ENCODE measurements at regions not wholly inside any gene's neighbourhood (a gene's known extent, or its start where the extent isn't known, plus 50 kb on each side); places are given as distances from the start of the nearest gene placed in this dataset.

DNA sequence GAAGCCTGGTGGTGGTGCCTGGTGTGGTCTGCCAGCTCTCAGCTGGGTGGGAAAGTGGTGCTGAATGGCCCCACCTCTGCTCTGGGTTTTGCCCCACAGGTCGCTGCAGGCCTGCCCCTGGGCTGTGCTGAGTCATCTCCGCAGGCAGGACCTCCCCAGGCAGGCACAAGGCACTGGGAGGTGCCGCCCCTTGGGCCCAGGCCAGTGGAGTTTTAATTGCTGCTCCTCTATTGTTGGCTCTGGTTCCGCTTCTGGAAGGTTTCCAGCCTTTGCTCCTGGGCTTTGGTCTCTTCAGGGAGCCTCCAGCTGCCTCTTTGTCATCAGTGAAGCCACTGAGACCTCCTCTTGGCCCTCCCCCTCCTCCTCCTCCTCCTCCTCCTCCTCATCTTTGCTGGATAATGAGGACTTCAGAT is 180.3 kb upstream of the GRB10 start:
- H3K36me3 Mint-ChIP-seq (ENCODE audit: insufficient read depth): no peaks in the 10 kb centered on the region
- no peaks in the 10 kb centered on the region for H3K27me3 Mint-ChIP-seq (ENCODE audit: low read depth)
- DNase-seq: no peak
- peaks cover 12% of the 10 kb centered on the region for H3K9me3 Mint-ChIP-seq
- no peaks in the 10 kb centered on the region for H3K4me1 Mint-ChIP-seq (ENCODE audit: low read depth)
- ATAC-seq: no peak
- H3K4me3 Mint-ChIP-seq: no peak overlapping the region

DNA sequence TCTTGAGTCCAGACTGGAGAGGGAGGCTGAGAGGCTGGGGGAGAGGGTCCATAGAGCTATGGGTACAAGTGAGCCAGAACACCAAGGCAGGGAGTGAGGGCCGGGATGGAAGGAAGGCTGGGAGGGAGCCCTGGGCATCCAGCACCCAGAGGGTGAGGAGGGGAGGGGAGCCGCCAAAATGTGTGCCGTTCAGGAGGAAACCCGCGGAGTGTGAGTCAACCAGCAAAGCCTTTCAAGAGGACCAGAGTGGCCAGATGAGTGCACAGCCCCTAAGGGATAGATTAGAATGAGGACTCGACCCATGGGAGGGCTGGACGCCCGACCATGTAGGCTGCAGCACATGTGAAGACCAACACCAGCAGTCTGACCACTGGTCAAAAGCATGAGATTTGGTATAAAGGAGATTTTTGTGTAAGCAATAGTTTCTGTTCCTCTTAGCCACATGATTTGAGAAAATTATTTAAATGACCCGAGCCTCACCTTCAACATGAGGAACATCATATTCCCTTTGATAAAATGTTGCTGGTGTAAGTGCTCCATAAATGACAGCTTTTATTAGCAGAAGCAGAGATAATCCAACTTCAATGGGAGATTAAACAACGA is 179.7 kb upstream of the GRB10 start:
- ATAC-seq (no peak), DNase-seq (no peak)
- Mint-ChIP-seq H3K4me1 (ENCODE audit: low read depth) (no peaks in the 10 kb centered on the region), H3K4me3 (no peak overlapping the region), H3K36me3 (ENCODE audit: insufficient read depth) (no peaks in the 10 kb centered on the region), H3K27me3 (ENCODE audit: low read depth) (no peaks in the 10 kb centered on the region), H3K9me3 (peaks cover 7% of the 10 kb centered on the region)

DNA sequence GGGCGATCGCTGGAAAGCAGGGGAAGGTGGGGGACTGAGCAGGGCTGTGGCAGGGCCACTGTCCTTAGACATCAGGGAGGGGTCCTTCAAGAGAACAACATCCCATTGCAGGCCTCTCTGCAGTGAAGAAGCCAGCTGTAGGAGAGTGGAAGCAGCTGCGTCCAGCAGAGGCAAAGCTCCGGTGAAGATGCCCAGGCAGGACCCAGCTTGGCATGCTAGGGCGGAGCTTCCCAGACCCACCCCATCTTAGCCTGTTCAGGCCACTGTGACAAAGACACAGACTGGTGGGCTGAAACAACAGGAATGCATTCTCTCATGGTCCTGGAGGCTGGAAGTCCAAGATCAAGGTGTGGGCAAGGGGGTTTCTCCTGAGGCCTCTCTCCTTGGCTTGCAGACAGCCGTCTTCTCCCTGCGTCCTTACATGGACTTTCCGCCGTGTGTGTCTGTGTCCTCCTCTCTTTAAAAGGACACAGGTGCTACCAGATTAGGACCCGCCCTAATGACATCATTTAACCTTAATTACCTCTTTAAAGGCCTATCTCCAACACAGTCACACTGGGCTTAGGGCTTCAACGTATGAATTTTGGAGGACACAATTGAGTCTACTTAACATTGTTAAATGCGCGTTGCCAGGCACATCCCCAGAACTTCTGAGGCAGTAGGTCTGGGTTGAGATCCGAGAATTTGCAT is 178.1 kb upstream of the GRB10 start:
- Mint-ChIP-seq H3K4me1 (ENCODE audit: low read depth) (no peaks in the 10 kb centered on the region), H3K27me3 (ENCODE audit: low read depth) (no peaks in the 10 kb centered on the region), H3K4me3 (no peak overlapping the region), H3K36me3 (ENCODE audit: insufficient read depth) (no peaks in the 10 kb centered on the region), H3K9me3 (no peaks in the 10 kb centered on the region)
- DNase-seq (no peak), ATAC-seq (no peak)

DNA sequence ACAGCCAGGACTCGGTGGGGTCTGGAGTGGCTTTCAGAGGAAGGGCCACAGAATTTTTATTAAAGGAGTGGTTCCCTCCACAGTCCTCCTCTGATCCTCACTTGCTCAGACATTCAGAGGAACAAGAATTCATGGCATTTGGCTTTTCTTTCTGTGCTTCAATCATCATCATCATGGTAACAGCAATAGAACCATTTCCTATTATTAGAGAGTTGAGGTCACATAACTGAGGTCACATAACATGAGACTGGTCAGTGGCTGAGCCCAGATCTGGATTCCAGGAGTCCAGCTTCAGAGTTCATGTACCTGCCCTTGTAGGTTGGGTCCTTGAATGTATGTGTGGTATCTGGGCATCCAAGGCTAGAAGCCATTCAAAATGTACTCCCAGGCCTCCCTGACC is 177.3 kb upstream of the GRB10 start:
- no peaks in the 10 kb centered on the region for H3K9me3 Mint-ChIP-seq
- H3K27me3 Mint-ChIP-seq (ENCODE audit: low read depth): no peaks in the 10 kb centered on the region
- ATAC-seq (no peak), DNase-seq (no peak)
- H3K4me3 Mint-ChIP-seq: no peak overlapping the region
- H3K4me1 Mint-ChIP-seq (ENCODE audit: low read depth): no peaks in the 10 kb centered on the region
- H3K36me3 Mint-ChIP-seq (ENCODE audit: insufficient read depth): no peaks in the 10 kb centered on the region

DNA sequence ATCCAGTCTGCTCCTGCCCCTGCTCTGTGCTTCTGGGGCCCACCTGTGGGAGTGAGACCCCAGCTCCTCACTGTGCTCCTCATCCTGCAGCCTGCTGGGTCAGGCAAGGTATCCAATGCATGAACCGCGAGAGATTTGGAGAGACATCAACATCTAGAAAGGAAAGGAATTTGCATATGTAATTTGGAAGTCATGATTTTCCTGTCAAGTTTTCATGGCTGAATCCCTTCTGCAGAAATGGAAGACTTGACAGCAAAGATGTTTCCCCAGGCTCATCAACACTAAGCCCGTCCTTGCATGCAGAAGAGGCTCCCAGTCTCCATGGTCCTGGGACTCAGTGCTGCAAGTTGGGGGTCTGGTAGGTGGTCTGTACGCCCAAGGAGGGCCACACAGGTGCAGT is 176.9 kb upstream of the GRB10 start:
- H3K4me1 Mint-ChIP-seq (ENCODE audit: low read depth): no peaks in the 10 kb centered on the region
- H3K9me3 Mint-ChIP-seq: no peaks in the 10 kb centered on the region
- no peak overlapping the region for H3K4me3 Mint-ChIP-seq
- no peaks in the 10 kb centered on the region for H3K27me3 Mint-ChIP-seq (ENCODE audit: low read depth)
- ATAC-seq (no peak), DNase-seq (no peak)
- no peaks in the 10 kb centered on the region for H3K36me3 Mint-ChIP-seq (ENCODE audit: insufficient read depth)

DNA sequence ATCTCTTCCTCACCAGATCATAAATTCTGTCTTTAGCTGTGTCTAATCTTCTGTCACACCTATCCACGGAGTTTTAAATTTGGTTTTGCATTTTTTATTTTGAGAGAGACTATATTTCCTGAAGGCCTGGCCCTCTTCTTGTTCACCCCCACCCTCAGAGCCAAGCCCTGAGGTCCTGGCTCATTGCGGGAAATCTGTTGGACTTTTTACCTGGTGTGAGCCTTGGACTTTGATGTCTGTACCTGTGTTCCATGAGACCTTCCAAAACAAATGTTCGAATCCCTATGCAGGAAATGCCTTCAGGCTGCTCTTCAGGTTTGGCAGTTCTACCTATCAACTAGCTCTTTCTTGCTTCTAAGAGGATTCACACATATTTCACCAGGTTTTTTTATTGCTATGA is 175.2 kb upstream of the GRB10 start:
- Mint-ChIP-seq H3K36me3 (ENCODE audit: insufficient read depth) (no peaks in the 10 kb centered on the region), H3K9me3 (no peaks in the 10 kb centered on the region), H3K4me3 (no peak overlapping the region), H3K27me3 (ENCODE audit: low read depth) (no peaks in the 10 kb centered on the region), H3K4me1 (ENCODE audit: low read depth) (no peaks in the 10 kb centered on the region)
- ATAC-seq (no peak), DNase-seq (no peak)

DNA sequence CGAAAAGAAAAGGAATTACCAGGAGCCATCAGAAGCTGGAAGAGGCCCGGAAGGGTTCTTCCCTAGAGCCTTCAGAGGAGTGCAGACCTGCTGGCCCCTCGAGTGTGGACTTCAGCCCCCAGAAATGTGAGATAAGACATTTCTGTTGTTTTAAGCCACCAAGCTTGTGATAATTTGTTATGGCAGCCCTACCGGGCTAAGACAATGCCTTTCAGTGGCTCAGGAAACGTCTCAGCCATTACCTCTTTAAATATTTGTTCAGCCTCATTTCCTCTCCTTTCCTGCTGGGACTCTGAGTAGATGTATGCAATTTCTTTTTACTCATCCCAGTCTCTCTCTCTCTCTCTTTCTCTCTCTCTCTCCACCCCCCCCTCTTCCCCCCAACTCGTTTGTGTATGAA is 174.7 kb upstream of the GRB10 start:
- ATAC-seq: no peak
- Mint-ChIP-seq H3K4me3 (no peak overlapping the region), H3K36me3 (ENCODE audit: insufficient read depth) (no peaks in the 10 kb centered on the region), H3K9me3 (no peaks in the 10 kb centered on the region), H3K4me1 (ENCODE audit: low read depth) (no peaks in the 10 kb centered on the region), H3K27me3 (ENCODE audit: low read depth) (no peaks in the 10 kb centered on the region)
- no peak for DNase-seq

DNA sequence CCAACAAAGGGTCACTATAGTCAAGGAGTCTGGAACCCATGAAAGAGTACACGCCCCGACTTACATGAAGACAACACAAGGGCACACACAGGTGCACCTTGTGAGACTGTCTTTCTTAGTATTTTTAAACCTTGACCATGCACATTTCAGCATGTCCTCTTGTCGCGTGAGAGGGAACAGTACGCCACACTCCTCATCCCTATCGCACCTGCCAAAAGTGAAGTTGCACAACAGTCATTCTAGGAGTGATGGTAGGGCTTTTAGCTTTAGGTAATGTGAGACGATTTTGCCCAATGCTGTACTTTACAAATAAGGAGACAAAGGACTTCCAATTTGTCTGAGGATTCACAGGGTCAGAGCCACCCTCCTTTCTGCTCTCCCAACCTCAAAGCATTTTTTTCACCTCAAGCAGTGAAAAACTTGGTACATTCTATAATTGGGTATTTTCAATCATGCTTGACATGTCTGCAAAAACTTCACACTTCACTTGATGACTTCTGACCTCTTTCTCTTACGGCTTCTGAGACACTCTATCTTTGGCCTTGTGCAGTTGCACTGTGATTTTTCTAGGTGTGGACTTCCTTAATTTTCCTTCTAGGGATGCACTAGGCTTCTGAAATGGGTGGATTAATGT is 173.9 kb upstream of the GRB10 start:
- Mint-ChIP-seq H3K4me1 (ENCODE audit: low read depth) (no peaks in the 10 kb centered on the region), H3K9me3 (no peaks in the 10 kb centered on the region), H3K4me3 (no peak overlapping the region), H3K27me3 (ENCODE audit: low read depth) (no peaks in the 10 kb centered on the region), H3K36me3 (ENCODE audit: insufficient read depth) (no peaks in the 10 kb centered on the region)
- ATAC-seq: no peak
- no peak for DNase-seq

DNA sequence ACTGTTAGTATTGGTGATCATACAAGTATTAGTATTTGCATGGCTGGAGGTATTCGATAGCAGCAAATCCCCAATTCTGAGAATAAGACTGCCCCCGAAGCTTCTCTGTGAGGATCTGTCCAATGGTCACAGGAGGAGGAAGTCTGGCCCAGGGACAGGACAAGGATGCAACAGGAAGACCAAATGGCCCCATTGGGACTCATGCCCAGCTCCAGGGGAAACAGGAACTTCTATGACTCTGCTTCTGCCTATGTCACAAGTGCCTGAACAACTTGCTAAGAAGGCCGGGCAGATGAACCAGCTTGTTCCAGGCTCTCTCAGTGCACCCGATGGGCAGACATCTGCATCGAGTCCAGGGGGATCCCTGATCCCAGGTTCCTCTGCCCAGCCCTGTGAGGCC is 172.0 kb upstream of the GRB10 start:
- peaks cover 8% of the 10 kb centered on the region for H3K9me3 Mint-ChIP-seq
- H3K36me3 Mint-ChIP-seq (ENCODE audit: insufficient read depth): no peaks in the 10 kb centered on the region
- no peak overlapping the region for H3K4me3 Mint-ChIP-seq

DNA sequence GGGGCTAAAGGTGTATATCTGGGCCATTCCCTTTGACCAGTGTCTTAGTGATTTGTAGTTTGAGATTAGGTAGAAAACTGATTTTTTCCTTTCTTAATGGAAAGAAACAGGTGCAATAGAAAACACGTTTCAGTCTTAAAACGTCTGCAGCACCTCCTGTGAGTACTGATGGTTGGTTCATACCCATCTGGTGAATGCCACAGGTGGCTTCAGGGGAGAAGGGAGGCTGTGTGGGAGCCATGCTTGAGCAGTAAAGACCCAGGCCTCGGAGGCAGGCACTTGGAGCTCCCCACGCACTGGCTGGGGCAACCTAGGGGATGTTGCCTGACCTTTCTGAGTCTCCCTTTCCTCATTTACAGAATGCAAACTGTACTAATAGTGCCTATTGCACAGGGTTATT is 171.5 kb upstream of the GRB10 start:
- no peak overlapping the region for H3K4me3 Mint-ChIP-seq
- H3K27me3 Mint-ChIP-seq (ENCODE audit: low read depth): no peaks in the 10 kb centered on the region
- DNase-seq (no peak), ATAC-seq (no peak)
- H3K36me3 Mint-ChIP-seq (ENCODE audit: insufficient read depth): no peaks in the 10 kb centered on the region
- peaks cover 12% of the 10 kb centered on the region for H3K9me3 Mint-ChIP-seq
- H3K4me1 Mint-ChIP-seq (ENCODE audit: low read depth): no peaks in the 10 kb centered on the region

More for the DNA sequence above, 172.0 kb upstream of the GRB10 start:
- H3K4me1 Mint-ChIP-seq (ENCODE audit: low read depth): no peaks in the 10 kb centered on the region
- DNase-seq: no peak
- no peaks in the 10 kb centered on the region for H3K27me3 Mint-ChIP-seq (ENCODE audit: low read depth)
- no peak for ATAC-seq

DNA sequence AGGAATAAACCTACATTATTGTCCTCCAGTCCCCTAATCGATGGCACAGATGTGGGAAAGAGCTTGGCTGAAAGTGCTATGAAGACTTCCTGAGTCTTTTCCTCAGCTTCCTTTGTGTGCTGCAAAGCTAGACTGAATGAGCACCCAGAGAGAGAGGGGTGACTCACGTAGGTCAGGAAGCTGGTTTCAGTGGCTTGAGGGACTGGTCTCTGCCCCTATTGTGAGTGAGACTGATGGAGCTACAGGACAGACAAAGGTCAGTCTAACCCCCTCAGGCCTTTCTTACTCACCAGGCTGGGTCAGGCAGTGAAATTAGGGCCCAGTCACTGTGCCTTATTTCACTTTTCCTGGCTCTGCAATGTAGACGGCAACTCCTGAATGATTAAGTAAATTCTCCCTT is 171.1 kb upstream of the GRB10 start:
- ATAC-seq: no peak
- no peaks in the 10 kb centered on the region for H3K4me1 Mint-ChIP-seq (ENCODE audit: low read depth)

DNA sequence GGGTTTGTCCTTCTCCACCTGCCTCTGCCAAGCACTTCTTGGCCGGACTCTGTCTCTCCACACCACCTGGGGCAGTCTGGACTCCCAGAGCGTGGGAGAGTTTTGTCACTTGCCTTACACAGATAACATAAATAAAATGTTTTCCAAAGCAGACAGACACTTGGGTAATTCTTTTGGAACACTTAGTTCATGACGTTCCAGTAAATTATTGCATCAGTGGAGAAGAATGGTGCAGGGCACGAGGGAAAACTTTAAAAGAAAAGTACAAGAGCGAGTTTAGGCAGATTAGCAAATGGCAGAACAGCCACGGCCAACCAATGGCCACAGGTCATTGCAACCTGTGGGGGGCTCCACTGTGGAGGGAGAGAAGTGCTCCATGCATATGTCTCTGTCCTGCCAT is 170.6 kb upstream of the GRB10 start:
- DNase-seq (no peak), ATAC-seq (no peak)
- H3K4me1 Mint-ChIP-seq (ENCODE audit: low read depth): no peaks in the 10 kb centered on the region
- H3K9me3 Mint-ChIP-seq: peaks cover 22% of the 10 kb centered on the region
- no peaks in the 10 kb centered on the region for H3K27me3 Mint-ChIP-seq (ENCODE audit: low read depth)
- no peak overlapping the region for H3K4me3 Mint-ChIP-seq
- H3K36me3 Mint-ChIP-seq (ENCODE audit: insufficient read depth): no peaks in the 10 kb centered on the region

More for the DNA sequence above, 171.1 kb upstream of the GRB10 start:
- Mint-ChIP-seq H3K36me3 (ENCODE audit: insufficient read depth) (no peaks in the 10 kb centered on the region), H3K4me3 (no peak overlapping the region), H3K27me3 (ENCODE audit: low read depth) (no peaks in the 10 kb centered on the region), H3K9me3 (peaks cover 17% of the 10 kb centered on the region)
- no peak for DNase-seq

DNA sequence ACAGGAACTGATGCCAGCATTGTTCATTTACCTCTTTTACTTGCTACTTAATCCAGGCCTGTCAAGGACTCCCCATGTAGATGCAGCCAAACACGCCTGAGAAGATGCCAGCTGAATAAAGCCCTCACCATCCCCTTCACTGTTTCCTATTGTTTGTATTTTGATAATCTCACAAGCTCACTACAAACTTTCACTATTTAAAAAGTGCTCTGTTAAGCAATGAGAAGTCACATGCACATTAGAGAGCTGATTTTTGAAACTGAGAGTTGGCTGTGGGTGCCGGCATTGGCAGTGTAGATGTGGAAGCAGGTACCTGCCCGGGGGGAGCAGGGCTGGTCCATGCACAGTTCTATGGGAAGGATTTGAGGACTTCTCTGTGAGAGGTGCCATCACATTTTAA is 169.8 kb upstream of the GRB10 start:
- Mint-ChIP-seq H3K36me3 (ENCODE audit: insufficient read depth) (no peaks in the 10 kb centered on the region), H3K4me3 (no peak overlapping the region), H3K9me3 (peaks cover 24% of the 10 kb centered on the region), H3K27me3 (ENCODE audit: low read depth) (no peaks in the 10 kb centered on the region), H3K4me1 (ENCODE audit: low read depth) (no peaks in the 10 kb centered on the region)
- no peak for DNase-seq
- ATAC-seq: no peak

DNA sequence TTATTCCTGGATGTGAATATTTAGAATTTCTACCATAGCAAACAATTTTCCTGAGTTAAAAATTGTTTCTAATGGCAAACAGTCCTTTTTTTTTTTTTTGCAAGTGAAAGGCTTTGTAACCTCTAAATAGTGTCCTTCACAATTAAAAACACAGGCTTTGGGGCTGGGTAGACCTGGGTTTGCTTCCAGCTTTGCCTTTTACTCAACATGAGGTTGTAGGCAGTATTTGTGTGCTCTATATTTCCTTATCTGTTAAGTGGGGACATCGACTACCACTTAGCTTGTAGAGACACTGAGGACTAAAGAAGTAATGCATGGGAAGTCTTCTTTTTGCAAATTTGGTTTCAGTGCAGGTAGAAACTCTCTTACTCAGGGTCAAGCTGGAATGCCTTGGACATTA is 169.4 kb upstream of the GRB10 start:
- no peak overlapping the region for H3K4me3 Mint-ChIP-seq
- H3K27me3 Mint-ChIP-seq (ENCODE audit: low read depth): no peaks in the 10 kb centered on the region
- ATAC-seq (no peak), DNase-seq (no peak)
- no peaks in the 10 kb centered on the region for H3K36me3 Mint-ChIP-seq (ENCODE audit: insufficient read depth)
- H3K4me1 Mint-ChIP-seq (ENCODE audit: low read depth): no peaks in the 10 kb centered on the region
- H3K9me3 Mint-ChIP-seq: peaks cover 24% of the 10 kb centered on the region

DNA sequence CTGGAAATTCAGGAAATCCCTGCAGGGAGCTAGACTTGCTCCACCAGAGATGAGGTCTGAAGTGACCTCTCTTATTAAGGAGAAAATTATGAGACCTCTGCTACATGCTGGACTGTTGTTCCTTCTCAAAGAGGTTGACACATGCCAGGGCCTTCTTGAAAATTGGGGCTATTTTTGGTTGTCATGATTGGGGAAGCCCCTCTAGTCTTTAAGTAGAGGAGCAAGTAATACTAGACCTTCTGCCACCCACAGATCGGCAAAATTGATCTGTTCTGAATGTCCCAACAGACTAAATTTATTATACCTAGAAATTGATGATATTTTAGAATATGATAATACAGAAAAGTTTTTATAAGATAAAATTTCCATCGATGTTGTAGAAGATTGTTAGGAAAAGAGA is 160.8 kb upstream of the GRB10 start:
- H3K27me3 Mint-ChIP-seq (ENCODE audit: low read depth): peaks cover 6% of the 10 kb centered on the region
- no peak overlapping the region for H3K4me3 Mint-ChIP-seq
- peaks cover 4% of the 10 kb centered on the region for H3K9me3 Mint-ChIP-seq
- ATAC-seq (no peak), DNase-seq (no peak)
- no peaks in the 10 kb centered on the region for H3K36me3 Mint-ChIP-seq (ENCODE audit: insufficient read depth)
- H3K4me1 Mint-ChIP-seq (ENCODE audit: low read depth): no peaks in the 10 kb centered on the region

Data from activated T-cell treated with anti-CD3 and anti-CD28 coated beads, Interleukin-2, amount 50 U/mL, for 4 hours (primary cell).